ENCODE measurements at regions not wholly inside any gene's neighbourhood (a gene's known extent, or its start where the extent isn't known, plus 50 kb on each side); places are given as distances from the start of the nearest gene placed in this dataset.

GRCh38 chr1:208523007-208523406, 278.8 kb upstream of the PLXNA2 start:
- no peak for DNase-seq

- no peak for DNase-seq
These were observed 280.2 kb upstream of the PLXNA2 start for GRCh38 chr1:208524376-208524775.

- DNase-seq = no peak
These were observed 280.7 kb upstream of the PLXNA2 start for GRCh38 chr1:208524925-208525324.

GRCh38 chr1:208525417-208525816, 281.2 kb upstream of the PLXNA2 start:
- no peak for DNase-seq

GRCh38 chr1:208526613-208527125, 282.5 kb upstream of the PLXNA2 start:
- DNase-seq = no peak

- no peak for DNase-seq
These were observed 283.0 kb upstream of the PLXNA2 start for GRCh38 chr1:208527156-208527555.

GRCh38 chr1:208528578-208529240, 284.5 kb upstream of the PLXNA2 start:
- DNase-seq = no peak

GRCh38 chr1:208531003-208531750, 287.0 kb upstream of the PLXNA2 start:
- no peak for DNase-seq

GRCh38 chr1:208533746-208534598, 289.8 kb upstream of the PLXNA2 start:
- DNase-seq = no peak

GRCh38 chr1:208534599-208534897, 290.4 kb upstream of the PLXNA2 start:
- DNase-seq = no peak

- no peak for DNase-seq
These were observed 290.8 kb upstream of the PLXNA2 start for GRCh38 chr1:208534979-208535378.

- no peak for DNase-seq
These were observed 291.3 kb upstream of the PLXNA2 start for GRCh38 chr1:208535511-208535910.

- no peak for DNase-seq
These were observed 292.0 kb upstream of the PLXNA2 start for GRCh38 chr1:208536212-208536611.

GRCh38 chr1:208537198-208537597, 293.0 kb upstream of the PLXNA2 start:
- no peak for DNase-seq

GRCh38 chr1:208538078-208538477, 293.9 kb upstream of the PLXNA2 start:
- no peak for DNase-seq

GRCh38 chr1:208538587-208538986, 294.4 kb upstream of the PLXNA2 start:
- DNase-seq = no peak

- DNase-seq = no peak
These were observed 296.5 kb upstream of the PLXNA2 start for GRCh38 chr1:208540724-208541123.

GRCh38 chr1:208541225-208541855, 297.2 kb upstream of the PLXNA2 start:
- DNase-seq = no peak

GRCh38 chr1:208542309-208542708, 298.1 kb upstream of the PLXNA2 start:
- no peak for DNase-seq

GRCh38 chr1:208544053-208544452, 299.9 kb upstream of the PLXNA2 start:
- no peak for DNase-seq

GRCh38 chr1:208544794-208545193, 300.6 kb upstream of the PLXNA2 start:
- no peak for DNase-seq

GRCh38 chr1:208551024-208551423, 306.8 kb upstream of the PLXNA2 start:
- DNase-seq = no peak

Measured in activated CD4-positive, alpha-beta T cell treated with anti-CD3 and anti-CD28 coated beads, Interleukin-2, amount 50 U/mL, for 48 hours (primary cell).